CD4-positive, alpha-beta T cell treated with Interleukin-1 beta for 1 hour (primary cell): ENCODE measurements at regions not wholly inside any gene's neighbourhood (a gene's known extent, or its start where the extent isn't known, plus 50 kb on each side); places are given as distances from the start of the nearest gene placed in this dataset.

ENCODE experiments used
- DNase-seq, 2 donors: peaks; one replicate each; pipeline ENCODE4 v3.0.0-alpha.2; 2020 to 2022

DNA sequence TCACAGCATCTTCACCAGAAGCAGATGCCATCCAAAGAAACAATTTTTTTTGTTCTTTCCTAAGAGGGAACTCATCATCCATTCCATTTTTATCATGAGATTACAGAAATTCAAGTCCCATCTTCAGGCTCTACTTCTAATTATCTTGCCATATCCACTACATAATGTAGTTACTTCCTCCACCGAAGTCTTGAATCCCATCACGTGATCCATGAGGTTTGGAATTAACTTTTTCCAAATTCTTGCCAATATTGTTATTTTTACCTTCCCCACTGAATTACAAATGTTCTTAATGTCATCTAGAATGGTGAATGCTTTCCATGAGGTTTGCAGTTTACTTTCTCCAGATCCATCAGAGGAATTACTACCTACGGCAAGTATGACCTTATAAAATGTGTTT lies 1014.7 kb upstream of the LRRN3 start:
- DNase-seq = no peak

GRCh38 chr7:110084181-110084807 lies 1006.6 kb upstream of the LRRN3 start:
- DNase-seq = no peak

- DNase-seq = no peak
These were observed 1000.7 kb upstream of the LRRN3 start for GRCh38 chr7:110090110-110090820.

- no peak for DNase-seq
These were observed 995.4 kb upstream of the LRRN3 start for GRCh38 chr7:110095372-110096052.

GRCh38 chr7:110104243-110104642 lies 986.7 kb upstream of the LRRN3 start:
- DNase-seq = no peak

GRCh38 chr7:110105307-110105706 lies 985.6 kb upstream of the LRRN3 start:
- DNase-seq = no peak

DNA sequence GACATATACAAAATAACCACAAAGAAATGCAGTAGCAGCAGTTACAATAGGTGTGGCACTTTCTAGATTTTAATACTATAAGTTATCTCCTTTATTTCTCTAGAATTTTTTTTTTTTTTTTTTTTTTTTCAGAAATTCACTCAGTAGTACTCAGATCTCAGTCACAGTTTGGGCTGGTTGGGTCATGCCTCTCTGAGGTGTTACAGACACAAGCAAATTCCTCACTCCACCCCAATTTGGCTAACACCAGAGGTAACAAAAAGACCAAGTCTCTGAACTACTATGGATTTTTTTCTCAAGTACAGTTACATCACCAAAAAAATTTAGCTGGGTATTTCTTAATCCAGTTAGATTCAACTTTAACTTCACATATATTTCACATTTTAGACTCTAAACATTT lies 985.1 kb upstream of the LRRN3 start:
- no peak for DNase-seq

- no peak for DNase-seq
These were observed 970.9 kb upstream of the LRRN3 start for GRCh38 chr7:110119883-110120581.

DNA sequence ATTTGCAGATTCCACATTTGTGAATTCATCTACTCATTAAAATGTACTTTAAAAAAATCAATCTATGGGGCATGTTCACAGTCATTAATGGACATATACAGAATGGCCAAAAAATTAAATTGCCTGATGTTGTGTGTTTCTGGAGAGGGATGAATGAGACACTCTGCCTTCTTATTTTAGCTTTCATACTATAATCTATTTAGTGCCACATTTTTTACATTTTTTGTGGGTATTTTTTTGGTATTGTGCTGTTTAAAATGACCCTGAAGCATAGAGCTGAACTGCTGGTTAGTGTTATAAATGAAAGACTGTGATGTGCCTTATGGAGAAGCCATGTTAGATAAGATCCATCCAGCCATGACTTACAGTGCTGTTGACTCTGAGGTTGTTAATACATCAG lies 961.8 kb upstream of the LRRN3 start:
- DNase-seq = no peak

- no peak for DNase-seq
These were observed 960.3 kb upstream of the LRRN3 start for GRCh38 chr7:110130669-110131068.

DNA sequence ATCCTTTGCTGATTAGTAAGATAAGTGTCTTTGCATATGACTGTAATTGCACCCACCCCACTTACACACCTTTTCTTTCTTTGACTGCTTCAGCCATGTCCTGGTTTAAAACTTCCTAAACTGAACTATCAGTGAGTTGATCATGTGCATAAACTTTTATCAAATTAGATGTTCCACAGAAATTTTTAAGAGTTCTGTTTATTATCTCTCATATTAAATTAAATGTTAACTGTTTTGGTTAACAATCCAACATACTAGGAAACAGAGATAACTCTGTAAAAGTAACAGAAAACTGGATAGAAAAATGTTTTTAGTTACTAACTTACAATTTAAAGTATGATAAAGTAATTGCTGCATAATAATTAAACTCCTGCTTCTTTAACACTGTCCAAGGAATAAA lies 959.6 kb upstream of the LRRN3 start:
- DNase-seq = no peak

GRCh38 chr7:110139056-110139455 lies 951.9 kb upstream of the LRRN3 start:
- no peak for DNase-seq

- no peak for DNase-seq
These were observed 947.9 kb upstream of the LRRN3 start for GRCh38 chr7:110142939-110143526.

- DNase-seq = no peak
These were observed 946.3 kb upstream of the LRRN3 start for GRCh38 chr7:110144599-110144998.

DNA sequence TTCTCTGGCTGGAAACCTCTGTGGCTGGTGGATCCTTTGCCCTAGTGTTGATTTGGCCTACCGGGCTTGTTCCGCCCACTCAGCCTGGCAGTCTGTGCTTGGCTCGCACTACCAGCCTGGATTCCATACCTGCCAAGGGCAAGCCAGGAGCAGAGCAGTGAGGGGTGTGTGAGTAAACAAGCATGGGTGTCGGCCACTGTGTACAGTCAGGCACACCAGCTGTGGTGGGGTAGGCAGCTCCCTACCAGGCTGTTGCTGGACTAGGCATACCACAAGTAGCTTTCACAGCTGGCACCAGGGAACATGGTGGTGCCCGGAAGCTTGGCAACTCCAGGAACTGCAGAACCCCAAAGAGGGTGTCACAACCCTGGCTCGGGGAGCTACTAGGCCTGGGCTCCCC lies 942.9 kb upstream of the LRRN3 start:
- DNase-seq = peak in 1 of 2 donors; percentile 1

DNA sequence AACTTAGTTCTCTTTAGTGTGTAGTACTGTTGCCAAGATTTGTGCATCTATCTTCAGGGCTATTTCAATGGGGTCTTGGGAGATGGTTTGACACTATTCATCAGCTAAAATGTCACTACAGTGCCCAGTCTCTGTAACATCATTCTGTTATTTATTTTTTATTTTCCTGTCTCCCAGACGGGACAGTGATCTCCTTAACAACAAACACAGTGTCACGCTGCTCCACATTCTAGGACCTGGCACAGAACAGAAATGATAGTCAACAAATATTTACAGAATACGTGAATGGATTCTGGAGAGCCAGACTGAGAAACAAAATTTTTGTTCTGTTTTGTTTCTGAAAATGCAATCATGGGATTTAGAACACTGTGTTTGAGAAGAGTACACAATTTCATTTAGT lies 937.7 kb upstream of the LRRN3 start:
- no peak for DNase-seq

DNA sequence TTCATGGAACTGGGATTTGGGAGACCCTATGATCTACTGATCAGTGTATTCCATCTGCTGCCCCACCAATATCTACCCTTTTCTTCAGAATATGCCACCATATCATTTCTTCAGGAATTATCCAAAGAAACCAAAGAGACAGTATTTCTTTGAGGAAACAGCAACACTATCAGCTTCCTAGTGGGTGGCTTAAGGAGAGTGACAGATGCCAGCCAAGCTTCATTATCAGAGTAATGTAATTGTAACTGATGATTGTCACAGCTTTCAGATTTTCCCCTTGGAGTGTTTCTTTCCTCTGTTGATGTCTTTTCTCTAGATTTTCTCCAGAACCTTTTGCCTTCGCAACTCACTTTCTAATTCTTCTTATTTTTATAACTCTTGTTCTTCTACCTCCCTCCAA lies 934.4 kb upstream of the LRRN3 start:
- DNase-seq = no peak

DNA sequence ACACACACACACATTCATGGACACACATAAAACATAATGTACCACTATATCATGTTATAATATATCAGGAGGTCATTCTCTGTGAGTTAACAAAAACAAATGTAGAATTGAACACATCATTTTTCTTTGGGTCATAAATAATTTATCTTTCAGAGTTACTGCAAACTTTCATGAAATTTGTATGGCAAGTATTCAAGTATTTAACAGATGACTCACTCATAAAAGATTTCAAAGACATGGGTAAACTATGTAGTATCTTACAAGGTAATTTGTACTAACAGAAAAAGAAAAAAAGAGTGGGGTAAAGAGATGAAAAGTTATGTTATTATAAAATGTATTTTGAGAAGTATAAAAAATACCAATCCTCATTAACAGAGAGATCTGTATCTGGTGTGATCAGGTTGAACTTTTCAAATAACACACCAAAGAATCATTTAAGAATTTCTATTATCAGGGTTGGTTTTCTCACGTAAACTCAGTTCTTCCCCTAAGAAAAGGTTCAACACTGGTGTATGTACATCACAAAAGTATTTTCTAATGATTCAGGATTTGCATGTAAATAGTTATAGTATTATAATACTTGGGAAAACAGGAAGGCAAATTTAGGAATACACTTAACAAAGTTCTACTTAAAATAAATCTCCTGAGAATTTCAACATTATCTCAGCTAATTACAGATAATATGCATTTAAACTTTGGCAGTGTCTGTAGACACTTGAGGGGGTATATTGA lies 933.1 kb upstream of the LRRN3 start:
- no peak for DNase-seq

DNA sequence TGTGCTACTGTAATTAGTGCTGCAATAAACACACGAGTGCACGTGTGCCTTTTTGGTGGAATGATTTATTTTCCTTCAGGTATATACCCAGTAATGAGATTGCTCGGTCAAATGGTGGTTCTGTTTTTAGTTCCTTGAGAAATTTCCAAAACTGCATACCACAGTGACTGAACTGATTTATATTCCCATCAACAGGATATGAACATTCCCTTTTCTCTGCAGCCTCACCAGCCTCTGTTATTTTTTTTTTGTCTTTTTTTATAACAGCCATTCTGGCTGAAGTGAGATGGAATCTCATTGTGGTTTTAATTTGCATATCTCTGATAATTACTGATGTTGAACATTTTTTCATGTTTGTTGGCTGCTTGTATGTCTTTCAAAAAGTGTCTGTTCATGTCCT lies 922.9 kb upstream of the LRRN3 start:
- no peak for DNase-seq

- DNase-seq = no peak
These were observed 920.1 kb upstream of the LRRN3 start for GRCh38 chr7:110170841-110171240.

DNA sequence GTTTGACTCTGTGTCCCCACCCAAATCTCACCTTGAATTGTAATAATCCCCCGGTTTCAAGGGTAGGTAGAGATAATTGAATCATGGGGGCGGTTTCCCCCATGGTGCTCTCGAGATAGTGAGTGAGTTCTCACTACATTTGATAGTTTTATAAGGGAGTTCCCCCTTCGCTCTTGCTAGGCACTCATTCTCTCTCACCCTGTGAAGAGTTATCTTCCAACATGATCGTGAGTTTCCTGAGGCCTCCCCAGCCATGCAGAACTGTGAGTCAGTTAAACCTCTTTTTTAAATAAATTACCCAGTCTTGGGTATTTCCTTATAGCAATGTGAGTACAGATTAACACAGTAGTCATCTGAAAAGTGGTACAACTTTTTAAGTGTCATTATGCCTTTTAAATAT lies 913.5 kb upstream of the LRRN3 start:
- no peak for DNase-seq

DNA sequence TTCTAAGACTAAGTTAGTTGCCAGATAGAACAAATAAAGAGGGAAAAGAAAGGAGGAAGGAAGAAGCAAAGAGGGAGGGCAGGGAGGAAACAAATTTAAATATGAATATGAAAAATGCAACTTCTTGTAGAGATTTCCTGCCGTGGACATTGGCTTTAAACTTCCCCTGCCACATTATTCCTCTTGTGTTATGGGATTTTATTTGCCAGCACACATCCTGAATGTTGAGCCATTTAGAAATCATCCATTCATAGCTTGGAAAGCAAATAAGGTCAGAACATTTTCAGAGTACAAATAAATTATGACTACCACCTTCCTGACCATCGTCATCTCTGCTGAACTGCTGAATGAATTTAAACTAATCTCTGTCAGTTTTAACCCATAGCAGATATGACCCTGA lies 911.9 kb upstream of the LRRN3 start:
- DNase-seq = no peak

GRCh38 chr7:110181768-110182167 lies 909.2 kb upstream of the LRRN3 start:
- DNase-seq = no peak
